ENCODE measurements at regions not wholly inside any gene's neighbourhood (a gene's known extent, or its start where the extent isn't known, plus 50 kb on each side); places are given as distances from the start of the nearest gene placed in this dataset.
"Not testable (repeated sequence)": the region's sequence is repeated elsewhere in the genome, so short reads cannot be mapped to it uniquely, and the experiment has no call there.

- H3K4me1 ChIP-seq (ENCODE audit: insufficient read depth, low read length): no peaks in the 10 kb centered on the region
- no peaks in the 10 kb centered on the region for H3K9me3 ChIP-seq (ENCODE audit: insufficient read depth, low read depth, low read length)
- no peak overlapping the region for H3K4me3 ChIP-seq (ENCODE audit: low read length)
- H3K36me3 ChIP-seq (ENCODE audit: insufficient read depth, low read depth, low read length): no peaks in the 10 kb centered on the region
- no peak overlapping the region for H3K9ac ChIP-seq (ENCODE audit: low read depth, low read length)
- H3K27me3 ChIP-seq (ENCODE audit: insufficient read depth, low read length): no peaks in the 10 kb centered on the region
- H3K27ac ChIP-seq (ENCODE audit: low read length): no peak overlapping the region
Observed at GRCh38 chr3:22399566-22399965, 648.6 kb upstream of the ZNF385D start.

- H3K27me3 ChIP-seq (ENCODE audit: insufficient read depth, low read length): no peaks in the 10 kb centered on the region
- no peaks in the 10 kb centered on the region for H3K4me1 ChIP-seq (ENCODE audit: insufficient read depth, low read length)
- H3K36me3 ChIP-seq (ENCODE audit: insufficient read depth, low read depth, low read length): no peaks in the 10 kb centered on the region
- no peak overlapping the region for H3K9ac ChIP-seq (ENCODE audit: low read depth, low read length)
- no peaks in the 10 kb centered on the region for H3K9me3 ChIP-seq (ENCODE audit: insufficient read depth, low read depth, low read length)
- no peak overlapping the region for H3K27ac ChIP-seq (ENCODE audit: low read length)
- no peak overlapping the region for H3K4me3 ChIP-seq (ENCODE audit: low read length)
Observed at GRCh38 chr3:22401499-22401898, 650.5 kb upstream of the ZNF385D start.

GRCh38 chr3:22414239-22414638 lies 663.2 kb upstream of the ZNF385D start:
- Histone ChIP-seq H3K27me3 (ENCODE audit: insufficient read depth, low read length) (no peaks in the 10 kb centered on the region), H3K9ac (ENCODE audit: low read depth, low read length) (no peak overlapping the region), H3K36me3 (ENCODE audit: insufficient read depth, low read depth, low read length) (no peaks in the 10 kb centered on the region), H3K9me3 (ENCODE audit: insufficient read depth, low read depth, low read length) (0 out of 2 replicates have a peak, but pooled peaks cover 4% of the 10 kb centered on the region), H3K4me1 (ENCODE audit: insufficient read depth, low read length) (no peaks in the 10 kb centered on the region), H3K27ac (ENCODE audit: low read length) (no peak overlapping the region), H3K4me3 (ENCODE audit: low read length) (no peak overlapping the region)

- H3K36me3 ChIP-seq (ENCODE audit: insufficient read depth, low read depth, low read length); H3K9me3 ChIP-seq (ENCODE audit: insufficient read depth, low read depth, low read length); H3K27ac ChIP-seq (ENCODE audit: low read length); H3K4me1 ChIP-seq (ENCODE audit: insufficient read depth, low read length); H3K27me3 ChIP-seq (ENCODE audit: insufficient read depth, low read length); H3K9ac ChIP-seq (ENCODE audit: low read depth, low read length); H3K4me3 ChIP-seq (ENCODE audit: low read length): not testable (repeated sequence)
Observed at GRCh38 chr3:22416838-22417446, 665.9 kb upstream of the ZNF385D start.

- no peak overlapping the region for H3K9ac ChIP-seq (ENCODE audit: low read depth, low read length)
- H3K27me3 ChIP-seq (ENCODE audit: insufficient read depth, low read length): no peaks in the 10 kb centered on the region
- H3K4me3 ChIP-seq (ENCODE audit: low read length): no peak overlapping the region
- no peaks in the 10 kb centered on the region for H3K36me3 ChIP-seq (ENCODE audit: insufficient read depth, low read depth, low read length)
- no peak overlapping the region for H3K27ac ChIP-seq (ENCODE audit: low read length)
- H3K4me1 ChIP-seq (ENCODE audit: insufficient read depth, low read length): no peaks in the 10 kb centered on the region
- 0 out of 2 replicates have a peak, but pooled peaks cover 4% of the 10 kb centered on the region for H3K9me3 ChIP-seq (ENCODE audit: insufficient read depth, low read depth, low read length)
Observed at GRCh38 chr3:22419261-22419660, 668.3 kb upstream of the ZNF385D start.

- no peak overlapping the region for H3K4me3 ChIP-seq (ENCODE audit: low read length)
- no peak overlapping the region for H3K27ac ChIP-seq (ENCODE audit: low read length)
- H3K27me3 ChIP-seq (ENCODE audit: insufficient read depth, low read length): no peaks in the 10 kb centered on the region
- no peaks in the 10 kb centered on the region for H3K4me1 ChIP-seq (ENCODE audit: insufficient read depth, low read length)
- 0 out of 2 replicates have a peak, but pooled peaks cover 2% of the 10 kb centered on the region for H3K9me3 ChIP-seq (ENCODE audit: insufficient read depth, low read depth, low read length)
- H3K36me3 ChIP-seq (ENCODE audit: insufficient read depth, low read depth, low read length): no peaks in the 10 kb centered on the region
- no peak overlapping the region for H3K9ac ChIP-seq (ENCODE audit: low read depth, low read length)
Observed at GRCh38 chr3:22421589-22421988, 670.6 kb upstream of the ZNF385D start.

- H3K36me3 ChIP-seq (ENCODE audit: insufficient read depth, low read depth, low read length): no peaks in the 10 kb centered on the region
- no peaks in the 10 kb centered on the region for H3K9me3 ChIP-seq (ENCODE audit: insufficient read depth, low read depth, low read length)
- H3K9ac ChIP-seq (ENCODE audit: low read depth, low read length): no peak overlapping the region
Observed at GRCh38 chr3:22431334-22431733, 680.3 kb upstream of the ZNF385D start.

DNA sequence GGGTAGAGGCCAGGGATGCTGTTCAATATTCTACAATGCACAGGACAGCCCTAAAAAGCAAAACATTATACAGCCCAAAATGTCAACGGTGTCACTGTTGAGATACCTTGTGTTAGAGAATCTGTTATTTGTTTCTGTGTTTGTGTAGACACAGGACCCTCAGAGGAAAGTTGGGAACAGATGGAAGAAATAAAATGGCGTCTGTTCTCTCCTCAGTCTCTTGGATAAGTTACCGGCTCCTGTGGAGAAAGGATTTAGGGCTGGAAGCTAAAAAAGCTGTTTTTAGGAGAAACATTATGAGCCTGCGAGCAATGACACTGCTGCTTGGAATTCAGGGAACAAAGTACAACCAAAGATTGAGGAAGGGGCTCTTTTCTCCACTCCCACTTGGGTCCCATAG lies 688.6 kb upstream of the ZNF385D start:
- no peak overlapping the region for H3K4me3 ChIP-seq (ENCODE audit: low read length)
- H3K9me3 ChIP-seq (ENCODE audit: insufficient read depth, low read depth, low read length): no peaks in the 10 kb centered on the region
- no peak overlapping the region for H3K27ac ChIP-seq (ENCODE audit: low read length)
- no peaks in the 10 kb centered on the region for H3K36me3 ChIP-seq (ENCODE audit: insufficient read depth, low read depth, low read length)
- H3K27me3 ChIP-seq (ENCODE audit: insufficient read depth, low read length): no peaks in the 10 kb centered on the region
- H3K4me1 ChIP-seq (ENCODE audit: insufficient read depth, low read length): no peaks in the 10 kb centered on the region
- no peak overlapping the region for H3K9ac ChIP-seq (ENCODE audit: low read depth, low read length)

More at GRCh38 chr3:22431334-22431733, 680.3 kb upstream of the ZNF385D start:
- Histone ChIP-seq H3K27ac (ENCODE audit: low read length) (no peak overlapping the region), H3K4me1 (ENCODE audit: insufficient read depth, low read length) (no peaks in the 10 kb centered on the region), H3K4me3 (ENCODE audit: low read length) (no peak overlapping the region), H3K27me3 (ENCODE audit: insufficient read depth, low read length) (no peaks in the 10 kb centered on the region)

- Histone ChIP-seq H3K4me3 (ENCODE audit: low read length) (no peak overlapping the region), H3K9ac (ENCODE audit: low read depth, low read length) (no peak overlapping the region), H3K36me3 (ENCODE audit: insufficient read depth, low read depth, low read length) (no peaks in the 10 kb centered on the region), H3K27me3 (ENCODE audit: insufficient read depth, low read length) (no peaks in the 10 kb centered on the region), H3K27ac (ENCODE audit: low read length) (no peak overlapping the region), H3K9me3 (ENCODE audit: insufficient read depth, low read depth, low read length) (no peaks in the 10 kb centered on the region), H3K4me1 (ENCODE audit: insufficient read depth, low read length) (no peaks in the 10 kb centered on the region)
Observed at GRCh38 chr3:22441711-22442110, 690.7 kb upstream of the ZNF385D start.

GRCh38 chr3:22443571-22444233 lies 692.7 kb upstream of the ZNF385D start:
- H3K36me3 ChIP-seq (ENCODE audit: insufficient read depth, low read depth, low read length): no peaks in the 10 kb centered on the region
- no peaks in the 10 kb centered on the region for H3K4me1 ChIP-seq (ENCODE audit: insufficient read depth, low read length)
- H3K9me3 ChIP-seq (ENCODE audit: insufficient read depth, low read depth, low read length): no peaks in the 10 kb centered on the region
- no peak overlapping the region for H3K27ac ChIP-seq (ENCODE audit: low read length)
- H3K27me3 ChIP-seq (ENCODE audit: insufficient read depth, low read length): no peaks in the 10 kb centered on the region
- no peak overlapping the region for H3K9ac ChIP-seq (ENCODE audit: low read depth, low read length)
- no peak overlapping the region for H3K4me3 ChIP-seq (ENCODE audit: low read length)

- not testable (repeated sequence) for H3K9me3 ChIP-seq (ENCODE audit: insufficient read depth, low read depth, low read length); H3K36me3 ChIP-seq (ENCODE audit: insufficient read depth, low read depth, low read length); H3K27me3 ChIP-seq (ENCODE audit: insufficient read depth, low read length); H3K4me1 ChIP-seq (ENCODE audit: insufficient read depth, low read length); H3K9ac ChIP-seq (ENCODE audit: low read depth, low read length); H3K4me3 ChIP-seq (ENCODE audit: low read length); H3K27ac ChIP-seq (ENCODE audit: low read length)
Observed at GRCh38 chr3:22445336-22445735, 694.3 kb upstream of the ZNF385D start.

- Histone ChIP-seq H3K36me3 (ENCODE audit: insufficient read depth, low read depth, low read length) (no peaks in the 10 kb centered on the region), H3K9ac (ENCODE audit: low read depth, low read length) (no peak overlapping the region), H3K27me3 (ENCODE audit: insufficient read depth, low read length) (no peaks in the 10 kb centered on the region), H3K4me1 (ENCODE audit: insufficient read depth, low read length) (no peaks in the 10 kb centered on the region), H3K27ac (ENCODE audit: low read length) (no peak overlapping the region), H3K4me3 (ENCODE audit: low read length) (no peak overlapping the region), H3K9me3 (ENCODE audit: insufficient read depth, low read depth, low read length) (no peaks in the 10 kb centered on the region)
Observed at GRCh38 chr3:22450786-22451400, 699.9 kb upstream of the ZNF385D start.
